ENCODE measurements at regions not wholly inside any gene's neighbourhood (a gene's known extent, or its start where the extent isn't known, plus 50 kb on each side); places are given as distances from the start of the nearest gene placed in this dataset.

- DNase-seq = no peak
Measured at GRCh38 chr2:16496426-16497388, 168.9 kb downstream of the CYRIA start.

GRCh38 chr2:16495509-16496208 is 170.0 kb downstream of the CYRIA start:
- no peak for DNase-seq

GRCh38 chr2:16494836-16495508 is 170.7 kb downstream of the CYRIA start:
- no peak for DNase-seq

GRCh38 chr2:16493788-16494187 is 171.8 kb downstream of the CYRIA start:
- DNase-seq = no peak

- no peak for DNase-seq
Measured at GRCh38 chr2:16487686-16488085, 177.9 kb downstream of the CYRIA start.

- no peak for DNase-seq
Measured at GRCh38 chr2:16485251-16485650, 180.4 kb downstream of the CYRIA start.

- no peak for DNase-seq
Measured at GRCh38 chr2:16482460-16482859, 183.2 kb downstream of the CYRIA start.

GRCh38 chr2:16481351-16481750 is 184.3 kb downstream of the CYRIA start:
- no peak for DNase-seq

- DNase-seq = no peak
Measured at GRCh38 chr2:16479721-16480120, 185.9 kb downstream of the CYRIA start.

GRCh38 chr2:16478434-16479210 is 187.0 kb downstream of the CYRIA start:
- DNase-seq = no peak

GRCh38 chr2:16477648-16478047 is 188.0 kb downstream of the CYRIA start:
- DNase-seq = no peak

- no peak for DNase-seq
Measured at GRCh38 chr2:16476866-16477265, 188.8 kb downstream of the CYRIA start.

- DNase-seq = no peak
Measured at GRCh38 chr2:16475986-16476567, 189.6 kb downstream of the CYRIA start.

- no peak for DNase-seq
Measured at GRCh38 chr2:16475586-16475985, 190.0 kb downstream of the CYRIA start.

- no peak for DNase-seq
Measured at GRCh38 chr2:16473575-16473974, 192.1 kb downstream of the CYRIA start.

- DNase-seq = no peak
Measured at GRCh38 chr2:16470936-16471490, 194.6 kb downstream of the CYRIA start.

- DNase-seq = no peak
Measured at GRCh38 chr2:16466821-16467151, 198.8 kb downstream of the CYRIA start.

GRCh38 chr2:16466133-16466820 is 199.4 kb downstream of the CYRIA start:
- DNase-seq = no peak

- no peak for DNase-seq
Measured at GRCh38 chr2:16464641-16465040, 201.0 kb downstream of the CYRIA start.

GRCh38 chr2:16462958-16463357 is 202.7 kb downstream of the CYRIA start:
- DNase-seq = no peak

- no peak for DNase-seq
Measured at GRCh38 chr2:16461672-16462071, 204.0 kb downstream of the CYRIA start.

GRCh38 chr2:16459606-16460005 is 206.0 kb downstream of the CYRIA start:
- DNase-seq = no peak
